ENCODE measurements at regions not wholly inside any gene's neighbourhood (a gene's known extent, or its start where the extent isn't known, plus 50 kb on each side); places are given as distances from the start of the nearest gene placed in this dataset.

DNA sequence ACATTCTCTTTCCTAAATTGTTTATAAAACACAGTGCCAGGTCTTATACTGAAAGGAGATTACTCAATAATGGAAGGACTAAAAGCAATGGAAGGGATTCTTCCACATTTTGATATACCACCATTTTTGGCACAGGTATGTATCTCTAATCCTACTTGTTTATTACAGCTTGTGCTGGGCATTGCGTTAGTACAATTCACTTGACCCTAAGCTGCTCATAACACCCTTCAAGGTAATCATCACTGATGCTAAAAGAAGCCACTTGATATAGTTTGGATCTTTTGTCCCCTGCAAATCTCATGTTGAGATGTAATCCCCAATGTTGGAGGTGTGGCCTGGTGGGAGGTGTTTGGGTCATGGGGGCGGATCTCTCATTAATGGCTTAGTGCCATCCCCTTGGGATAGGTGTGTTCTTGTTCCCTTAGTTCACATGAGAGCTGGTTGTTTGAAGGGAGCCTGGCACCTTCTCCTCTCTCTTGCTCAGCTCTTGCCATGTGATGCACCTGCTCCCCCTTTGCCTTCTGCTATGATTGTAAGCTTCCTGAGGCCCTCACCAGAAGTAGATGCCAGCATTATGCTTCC lies 71.1 kb downstream of the NIBAN1 start:
- no peaks in the 10 kb centered on the region for H3K9me3 ChIP-seq (ENCODE audit: control insufficient read depth in 1 of 2, insufficient read depth in 1 of 2, low read depth in 1 of 2, low read length in 2 of 2)
- intact Hi-C loops (cut with micrococcal nuclease): no loop called here
- no peaks in the 10 kb centered on the region for H4K20me1 ChIP-seq (ENCODE audit: insufficient read depth)
- no peaks in the 10 kb centered on the region for H3K9me2 ChIP-seq (ENCODE audit: insufficient read depth)
- H3K4me2 ChIP-seq (ENCODE audit: low read length): no peak overlapping the region
- no peaks in the 10 kb centered on the region for H3K27me3 ChIP-seq (ENCODE audit: insufficient read depth, low read length)
- no peak overlapping the region for H2AFZ ChIP-seq (ENCODE audit: low read depth, low read length, poor library complexity, severe bottlenecking)
- no peak overlapping the region for H3K27ac ChIP-seq (ENCODE audit: low read depth, low read length)
- POLR2A ChIA-PET: no interaction called here
- ATAC-seq (no peak), DNase-seq (ENCODE audit: low read depth, low spot score) (no peak)
- H3K79me2 ChIP-seq (ENCODE audit: insufficient read depth, low read length): no peaks in the 10 kb centered on the region
- BruUV-seq (replicated peaks): no TSS peak
- TF ChIP-seq CEBPB (IDR thresholded peaks at IDR 0.05; ENCODE audit: low read depth) (no peak), ELF1 (IDR thresholded peaks at IDR 0.05; ENCODE audit: borderline replicate concordance, low read depth) (no peak), SRF (IDR thresholded peaks at IDR 0.05; ENCODE audit: low read depth) (no peak), TCF7L2 (IDR thresholded peaks at IDR 0.05; ENCODE audit: borderline replicate concordance, extremely low read depth, insufficient read depth, insufficient read length) (no peak), JUND (IDR thresholded peaks at IDR 0.05) (no peak), CBX3 (IDR thresholded peaks at IDR 0.05; ENCODE audit: low read depth) (no peak), EZH2 (IDR thresholded peaks at IDR 0.05) (no peak), SIN3A (IDR thresholded peaks at IDR 0.05; ENCODE audit: low read depth) (no peak)
- TF ChIP-seq, protein P1, sequence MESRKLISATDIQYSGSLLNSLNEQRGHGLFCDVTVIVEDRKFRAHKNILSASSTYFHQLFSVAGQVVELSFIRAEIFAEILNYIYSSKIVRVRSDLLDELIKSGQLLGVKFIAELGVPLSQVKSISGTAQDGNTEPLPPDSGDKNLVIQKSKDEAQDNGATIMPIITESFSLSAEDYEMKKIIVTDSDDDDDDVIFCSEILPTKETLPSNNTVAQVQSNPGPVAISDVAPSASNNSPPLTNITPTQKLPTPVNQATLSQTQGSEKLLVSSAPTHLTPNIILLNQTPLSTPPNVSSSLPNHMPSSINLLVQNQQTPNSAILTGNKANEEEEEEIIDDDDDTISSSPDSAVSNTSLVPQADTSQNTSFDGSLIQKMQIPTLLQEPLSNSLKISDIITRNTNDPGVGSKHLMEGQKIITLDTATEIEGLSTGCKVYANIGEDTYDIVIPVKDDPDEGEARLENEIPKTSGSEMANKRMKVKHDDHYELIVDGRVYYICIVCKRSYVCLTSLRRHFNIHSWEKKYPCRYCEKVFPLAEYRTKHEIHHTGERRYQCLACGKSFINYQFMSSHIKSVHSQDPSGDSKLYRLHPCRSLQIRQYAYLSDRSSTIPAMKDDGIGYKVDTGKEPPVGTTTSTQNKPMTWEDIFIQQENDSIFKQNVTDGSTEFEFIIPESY (IDR thresholded peaks at IDR 0.05; ENCODE audit: extremely low read depth, insufficient replicate concordance, low read length): no peak
- TF ChIP-seq, protein P2, sequence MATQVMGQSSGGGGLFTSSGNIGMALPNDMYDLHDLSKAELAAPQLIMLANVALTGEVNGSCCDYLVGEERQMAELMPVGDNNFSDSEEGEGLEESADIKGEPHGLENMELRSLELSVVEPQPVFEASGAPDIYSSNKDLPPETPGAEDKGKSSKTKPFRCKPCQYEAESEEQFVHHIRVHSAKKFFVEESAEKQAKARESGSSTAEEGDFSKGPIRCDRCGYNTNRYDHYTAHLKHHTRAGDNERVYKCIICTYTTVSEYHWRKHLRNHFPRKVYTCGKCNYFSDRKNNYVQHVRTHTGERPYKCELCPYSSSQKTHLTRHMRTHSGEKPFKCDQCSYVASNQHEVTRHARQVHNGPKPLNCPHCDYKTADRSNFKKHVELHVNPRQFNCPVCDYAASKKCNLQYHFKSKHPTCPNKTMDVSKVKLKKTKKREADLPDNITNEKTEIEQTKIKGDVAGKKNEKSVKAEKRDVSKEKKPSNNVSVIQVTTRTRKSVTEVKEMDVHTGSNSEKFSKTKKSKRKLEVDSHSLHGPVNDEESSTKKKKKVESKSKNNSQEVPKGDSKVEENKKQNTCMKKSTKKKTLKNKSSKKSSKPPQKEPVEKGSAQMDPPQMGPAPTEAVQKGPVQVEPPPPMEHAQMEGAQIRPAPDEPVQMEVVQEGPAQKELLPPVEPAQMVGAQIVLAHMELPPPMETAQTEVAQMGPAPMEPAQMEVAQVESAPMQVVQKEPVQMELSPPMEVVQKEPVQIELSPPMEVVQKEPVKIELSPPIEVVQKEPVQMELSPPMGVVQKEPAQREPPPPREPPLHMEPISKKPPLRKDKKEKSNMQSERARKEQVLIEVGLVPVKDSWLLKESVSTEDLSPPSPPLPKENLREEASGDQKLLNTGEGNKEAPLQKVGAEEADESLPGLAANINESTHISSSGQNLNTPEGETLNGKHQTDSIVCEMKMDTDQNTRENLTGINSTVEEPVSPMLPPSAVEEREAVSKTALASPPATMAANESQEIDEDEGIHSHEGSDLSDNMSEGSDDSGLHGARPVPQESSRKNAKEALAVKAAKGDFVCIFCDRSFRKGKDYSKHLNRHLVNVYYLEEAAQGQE (IDR thresholded peaks at IDR 0.05; ENCODE audit: low read depth): no peak
- RAD21 ChIA-PET (ENCODE audit: low non-redundant PET in 1 of 2, low total read pairs in 2 of 2, uncharacterized antibody in 2 of 2, unreplicated experiment in 2 of 2): no interaction called here
- H3K9ac ChIP-seq (ENCODE audit: low read length): no peak overlapping the region
- CTCF ChIA-PET: no interaction called here
- no peaks in the 10 kb centered on the region for H3K36me3 ChIP-seq (ENCODE audit: control insufficient read depth in 1 of 2, insufficient read depth in 2 of 2, low read length in 2 of 2)
- H3K4me1 ChIP-seq (ENCODE audit: control insufficient read depth in 1 of 2, insufficient read depth in 2 of 2, low read length in 2 of 2): no peaks in the 10 kb centered on the region
- H3K4me3 ChIP-seq (replicated peaks in 1 of 2; ENCODE audit: low read depth in 1 of 2, low read length in 2 of 2): no peak overlapping the region
